ENCODE measurements at regions not wholly inside any gene's neighbourhood (a gene's known extent, or its start where the extent isn't known, plus 50 kb on each side); places are given as distances from the start of the nearest gene placed in this dataset.

DNA sequence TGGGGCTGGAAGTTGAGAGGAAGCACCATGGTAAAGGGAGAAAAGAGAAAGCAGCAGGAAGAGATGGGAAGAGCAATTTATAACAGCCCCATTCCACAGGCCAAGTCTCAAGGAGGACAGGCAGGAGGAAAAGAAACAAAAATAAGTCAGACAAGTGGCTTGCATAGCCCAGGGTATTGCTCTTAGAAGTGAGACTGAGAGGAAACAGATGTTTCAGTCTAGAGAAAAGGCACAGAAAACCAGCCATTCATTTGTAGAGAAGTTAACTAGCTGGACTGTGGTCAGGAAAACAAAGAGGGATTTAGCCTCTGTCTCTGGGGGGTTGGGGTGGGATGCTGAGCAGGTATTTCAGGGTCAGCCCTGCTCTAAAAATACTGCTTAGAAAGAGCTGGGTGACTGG, 175.0 kb upstream of the ARHGEF9 start:
- DNase-seq (ENCODE audit: low read depth, low spot score) = no peak
- H3K4me3 ChIP-seq (ENCODE audit: low read depth, low read length) = no peak overlapping the region
- ChIA-PET CTCF (no interaction called here), POLR2A (no interaction called here)
- TF ChIP-seq, protein P1, sequence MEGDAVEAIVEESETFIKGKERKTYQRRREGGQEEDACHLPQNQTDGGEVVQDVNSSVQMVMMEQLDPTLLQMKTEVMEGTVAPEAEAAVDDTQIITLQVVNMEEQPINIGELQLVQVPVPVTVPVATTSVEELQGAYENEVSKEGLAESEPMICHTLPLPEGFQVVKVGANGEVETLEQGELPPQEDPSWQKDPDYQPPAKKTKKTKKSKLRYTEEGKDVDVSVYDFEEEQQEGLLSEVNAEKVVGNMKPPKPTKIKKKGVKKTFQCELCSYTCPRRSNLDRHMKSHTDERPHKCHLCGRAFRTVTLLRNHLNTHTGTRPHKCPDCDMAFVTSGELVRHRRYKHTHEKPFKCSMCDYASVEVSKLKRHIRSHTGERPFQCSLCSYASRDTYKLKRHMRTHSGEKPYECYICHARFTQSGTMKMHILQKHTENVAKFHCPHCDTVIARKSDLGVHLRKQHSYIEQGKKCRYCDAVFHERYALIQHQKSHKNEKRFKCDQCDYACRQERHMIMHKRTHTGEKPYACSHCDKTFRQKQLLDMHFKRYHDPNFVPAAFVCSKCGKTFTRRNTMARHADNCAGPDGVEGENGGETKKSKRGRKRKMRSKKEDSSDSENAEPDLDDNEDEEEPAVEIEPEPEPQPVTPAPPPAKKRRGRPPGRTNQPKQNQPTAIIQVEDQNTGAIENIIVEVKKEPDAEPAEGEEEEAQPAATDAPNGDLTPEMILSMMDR (IDR thresholded peaks at IDR 0.05; ENCODE audit: insufficient read depth, low read length, missing control alignments) = no peak

- no peak overlapping the region for H3K4me3 ChIP-seq (ENCODE audit: low read depth, low read length)
- DNase-seq (ENCODE audit: low read depth, low spot score) = no peak
- POLR2A ChIA-PET = no interaction called here
- CTCF ChIA-PET = no interaction called here
- TF ChIP-seq, protein P1 (IDR thresholded peaks at IDR 0.05; ENCODE audit: insufficient read depth, low read length, missing control alignments) = no peak
Observed at GRCh38 chrX:63958134-63958865, 173.3 kb upstream of the ARHGEF9 start.

DNA sequence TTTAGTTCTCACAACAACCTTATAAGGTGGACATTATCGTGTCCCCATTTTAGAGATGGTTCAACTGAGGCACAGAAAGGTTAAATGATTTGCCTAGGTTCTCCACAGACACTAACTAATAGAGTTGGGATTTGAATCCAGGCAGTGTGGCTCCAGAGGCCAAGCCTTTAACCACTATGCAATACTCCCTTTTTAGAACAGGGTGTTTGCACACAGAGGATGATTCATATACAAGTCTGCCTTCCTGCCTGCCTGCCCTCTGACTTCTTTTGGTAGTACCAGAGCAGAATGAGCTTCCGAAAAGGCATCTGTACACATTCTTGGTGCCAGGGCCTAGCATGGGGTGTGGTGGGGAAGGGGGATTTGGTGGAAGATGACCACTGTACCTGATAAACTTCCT, 150.8 kb upstream of the ARHGEF9 start:
- CTCF ChIA-PET = no interaction called here
- DNase-seq (ENCODE audit: low read depth, low spot score) = no peak
- POLR2A ChIA-PET = no interaction called here
- H3K4me3 ChIP-seq (ENCODE audit: low read depth, low read length) = no peak overlapping the region
- TF ChIP-seq, protein P1 (IDR thresholded peaks at IDR 0.05; ENCODE audit: insufficient read depth, low read length, missing control alignments) = no peak

- DNase-seq (ENCODE audit: low read depth, low spot score) = no peak
- POLR2A ChIA-PET = no interaction called here
- TF ChIP-seq, protein P1 (IDR thresholded peaks at IDR 0.05; ENCODE audit: insufficient read depth, low read length, missing control alignments) = no peak
- no peak overlapping the region for H3K4me3 ChIP-seq (ENCODE audit: low read depth, low read length)
- CTCF ChIA-PET = no interaction called here
Observed at GRCh38 chrX:63934791-63935190, 149.8 kb upstream of the ARHGEF9 start.

- TF ChIP-seq, protein P1 (IDR thresholded peaks at IDR 0.05; ENCODE audit: insufficient read depth, low read length, missing control alignments) = no peak
- DNase-seq (ENCODE audit: low read depth, low spot score) = no peak
- POLR2A ChIA-PET = no interaction called here
- H3K4me3 ChIP-seq (ENCODE audit: low read depth, low read length) = no peak overlapping the region
- CTCF ChIA-PET = no interaction called here
Observed at GRCh38 chrX:63934160-63934559, 149.1 kb upstream of the ARHGEF9 start.

GRCh38 chrX:63932907-63933306, 147.9 kb upstream of the ARHGEF9 start:
- TF ChIP-seq, protein P1 (IDR thresholded peaks at IDR 0.05; ENCODE audit: insufficient read depth, low read length, missing control alignments) = no peak
- POLR2A ChIA-PET = no interaction called here
- no peak overlapping the region for H3K4me3 ChIP-seq (ENCODE audit: low read depth, low read length)
- CTCF ChIA-PET = interaction anchor here (0.6 kb wide), 1 partner anchor 8 kb away, joined by 3 read pairs; no protein-coding TSS in a partner anchor
- DNase-seq (ENCODE audit: low read depth, low spot score) = no peak
